ENCODE measurements at regions not wholly inside any gene's neighbourhood (a gene's known extent, or its start where the extent isn't known, plus 50 kb on each side); places are given as distances from the start of the nearest gene placed in this dataset.

- DNase-seq, result no peak
These were observed 327.9 kb downstream of the TTLL7 start for GRCh38 chr1:83670909-83671565.

- DNase-seq, result no peak
These were observed 357.0 kb downstream of the TTLL7 start for GRCh38 chr1:83641796-83642443.

GRCh38 chr1:83641206-83641658, 357.7 kb downstream of the TTLL7 start:
- no peak for DNase-seq

- no peak for DNase-seq
These were observed 359.1 kb downstream of the TTLL7 start for GRCh38 chr1:83639785-83640184.

- no peak for DNase-seq
These were observed 361.3 kb downstream of the TTLL7 start for GRCh38 chr1:83637586-83637985.

GRCh38 chr1:83637009-83637408, 361.9 kb downstream of the TTLL7 start:
- no peak for DNase-seq

- DNase-seq, result no peak
These were observed 366.0 kb downstream of the TTLL7 start for GRCh38 chr1:83632906-83633305.

DNA sequence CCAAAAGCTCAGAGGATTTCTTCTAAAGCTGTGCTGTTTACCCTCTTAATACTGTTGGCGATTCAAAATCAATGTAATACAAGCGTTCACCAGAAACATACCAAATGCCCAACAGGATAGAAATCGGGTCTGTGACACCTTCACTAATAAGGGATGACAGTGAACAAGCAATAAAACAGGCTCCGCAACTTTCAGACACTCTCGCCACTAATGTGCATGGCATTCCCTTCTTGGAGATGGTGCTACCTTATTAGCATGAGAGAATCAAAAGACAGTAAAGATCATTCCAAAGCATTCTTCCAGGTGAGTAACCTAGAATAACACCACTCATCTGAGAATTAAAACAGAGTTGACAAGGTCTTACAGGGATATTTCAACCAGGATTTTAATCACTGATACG, 367.1 kb downstream of the TTLL7 start:
- no peak for DNase-seq

DNA sequence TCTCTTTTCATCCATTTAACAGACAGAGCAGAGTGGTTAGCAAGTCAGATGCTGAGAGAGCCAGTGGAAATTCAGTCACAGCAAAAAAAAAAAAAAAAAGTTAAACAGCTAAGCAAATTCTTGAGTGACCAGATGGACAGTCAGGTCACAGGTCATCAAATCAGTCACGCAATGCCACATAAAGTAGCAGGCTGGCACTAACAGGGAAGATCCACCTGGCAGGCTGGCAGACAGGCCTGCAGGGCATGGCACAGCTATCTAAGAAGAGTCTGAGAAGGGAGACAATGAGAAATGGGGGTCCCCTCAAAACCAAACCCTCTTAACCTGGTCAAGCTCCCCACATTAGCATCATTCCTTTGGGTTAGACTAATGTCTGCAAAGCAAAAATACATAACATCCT, 371.9 kb downstream of the TTLL7 start:
- no peak for DNase-seq

DNA sequence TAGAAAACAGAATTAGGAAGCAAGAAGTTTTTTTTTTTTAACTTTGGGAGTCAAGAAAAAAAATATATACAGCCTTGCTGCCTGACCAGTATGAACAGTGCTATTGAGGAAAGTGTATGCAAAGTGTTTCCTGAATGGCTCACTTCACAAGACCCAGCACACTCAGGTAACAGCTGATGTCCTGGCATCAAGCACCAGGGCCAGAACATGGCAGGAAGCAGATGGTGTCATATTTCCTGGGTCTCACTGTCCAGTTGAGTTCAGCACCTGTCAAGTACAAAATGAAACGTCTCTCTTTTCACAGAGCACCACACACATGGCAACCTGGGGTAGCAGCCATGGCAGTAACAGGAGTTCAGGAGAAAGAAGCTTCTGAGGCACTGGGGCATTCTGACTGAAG, 372.3 kb downstream of the TTLL7 start:
- no peak for DNase-seq

GRCh38 chr1:83625646-83626045, 373.3 kb downstream of the TTLL7 start:
- no peak for DNase-seq

GRCh38 chr1:83620016-83620415, 378.9 kb downstream of the TTLL7 start:
- no peak for DNase-seq

DNA sequence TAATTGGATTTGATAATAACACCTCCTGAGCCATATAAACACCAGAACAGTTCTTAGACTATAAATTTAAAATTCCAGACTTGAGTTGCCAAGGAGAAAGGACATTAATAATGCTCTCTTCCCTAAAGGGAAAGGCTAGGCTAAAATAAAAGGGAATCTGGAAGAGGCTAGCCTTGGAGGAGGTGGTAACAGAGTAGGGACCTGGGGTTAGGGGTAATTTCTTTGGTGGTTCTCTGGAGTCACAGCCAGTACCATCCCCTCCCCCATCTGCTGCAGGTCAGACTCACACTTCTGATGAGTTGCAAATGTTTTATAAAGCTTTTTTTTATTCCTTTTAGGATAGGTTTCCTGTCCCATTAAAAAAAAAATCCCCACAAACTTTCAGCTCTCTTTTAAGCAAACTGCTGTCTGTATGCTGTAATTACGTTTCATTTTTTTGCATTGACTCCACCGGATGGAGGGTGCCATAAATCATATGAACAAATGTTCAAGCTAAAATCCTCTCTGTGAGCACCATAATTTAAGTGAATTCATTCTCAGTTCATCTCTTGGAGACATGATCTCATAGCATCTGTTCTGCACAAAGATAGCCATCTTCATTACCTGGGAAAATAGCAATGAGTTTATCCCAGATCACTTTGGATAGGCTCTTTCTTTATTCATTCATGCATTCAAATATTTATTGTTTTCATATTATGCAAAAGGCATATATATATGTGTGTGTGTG, 379.6 kb downstream of the TTLL7 start:
- DNase-seq, result no peak

DNA sequence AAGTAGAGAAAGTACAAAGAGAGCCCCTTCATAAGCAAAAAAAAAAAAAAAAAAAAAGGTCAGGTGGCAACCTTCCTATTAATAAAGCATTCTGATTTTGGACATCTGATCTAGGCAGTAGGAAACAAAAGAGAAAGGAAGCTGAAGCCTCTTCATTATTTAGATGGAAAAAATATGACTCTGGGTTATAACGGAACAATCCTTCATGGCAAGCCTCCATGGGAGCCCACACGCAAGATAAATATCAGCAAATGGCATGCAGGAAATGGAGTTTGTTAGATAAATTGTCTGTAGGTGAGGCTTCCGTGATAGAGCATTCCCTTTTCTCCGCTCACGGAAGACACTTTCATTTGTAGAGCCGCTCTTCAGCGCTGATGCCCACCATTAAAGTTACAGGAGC, 381.0 kb downstream of the TTLL7 start:
- DNase-seq, result no peak

DNA sequence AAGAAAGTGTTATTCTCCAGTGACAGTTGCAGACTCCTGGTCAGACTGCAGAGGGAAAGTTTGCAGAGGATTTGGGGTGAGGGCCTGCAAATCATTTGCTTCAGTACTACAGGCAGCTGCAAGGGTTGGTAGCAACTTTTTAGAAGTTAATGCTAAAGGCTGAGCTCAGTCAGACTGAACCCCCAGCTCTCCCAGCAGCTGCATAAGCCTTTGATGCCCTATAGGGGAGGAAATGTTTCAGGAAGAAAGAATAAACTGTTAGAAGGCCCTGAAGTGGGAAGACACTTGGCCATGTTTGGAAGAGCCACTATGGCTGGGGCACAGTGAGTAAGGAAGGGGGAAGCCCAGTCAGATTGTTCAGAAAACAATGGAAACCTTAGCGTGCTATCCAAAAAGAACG, 383.6 kb downstream of the TTLL7 start:
- no peak for DNase-seq

- DNase-seq, result no peak
These were observed 392.4 kb downstream of the TTLL7 start for GRCh38 chr1:83606416-83606955.

GRCh38 chr1:83596331-83596730, 402.6 kb downstream of the TTLL7 start:
- no peak for DNase-seq

- no peak for DNase-seq
These were observed 405.9 kb downstream of the TTLL7 start for GRCh38 chr1:83593073-83593472.

- no peak for DNase-seq
These were observed 410.8 kb downstream of the TTLL7 start for GRCh38 chr1:83588140-83588539.

- peak; percentile 18 for DNase-seq
These were observed 415.4 kb downstream of the TTLL7 start for GRCh38 chr1:83583351-83584014.

GRCh38 chr1:83581747-83582146, 417.2 kb downstream of the TTLL7 start:
- no peak for DNase-seq

DNA sequence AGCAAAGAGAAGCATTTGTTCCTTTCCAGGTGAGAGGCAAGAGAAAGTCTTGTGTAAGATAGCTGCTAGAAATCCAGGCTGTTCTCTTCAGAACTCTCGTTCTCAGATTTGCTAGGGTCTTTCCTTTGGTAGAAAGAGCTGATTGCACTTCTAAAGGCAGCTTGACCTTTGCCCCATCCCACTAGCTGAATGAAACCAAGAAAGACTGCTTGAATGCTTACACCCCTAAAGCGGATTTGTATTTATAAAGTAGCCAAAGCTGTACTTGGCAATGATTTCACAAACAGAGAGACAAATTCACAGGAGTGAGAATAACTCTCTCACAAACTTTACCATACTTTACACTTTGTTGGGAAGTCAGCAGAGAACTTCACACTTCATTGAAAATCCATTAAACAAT, 424.1 kb downstream of the TTLL7 start:
- no peak for DNase-seq

- DNase-seq, result no peak
These were observed 425.2 kb downstream of the TTLL7 start for GRCh38 chr1:83573776-83574175.
